ENCODE measurements at regions not wholly inside any gene's neighbourhood (a gene's known extent, or its start where the extent isn't known, plus 50 kb on each side); places are given as distances from the start of the nearest gene placed in this dataset.

- POLR2A ChIA-PET (ENCODE audit: low non-redundant PET): interaction anchor here (0.5 kb wide), 1 partner anchor 1626 kb away, joined by 9 read pairs; no protein-coding TSS in a partner anchor
- no peak for TF ChIP-seq CTCF (conservative IDR thresholded peaks at IDR 0.05; ENCODE audit: low read depth)
- no peak for DNase-seq (ENCODE audit: low spot score)
- CTCF ChIA-PET: no interaction called here
- no peak overlapping the region for H3K27ac ChIP-seq
These were observed 213.7 kb upstream of the DCN start for GRCh38 chr12:91396293-91396692.

GRCh38 chr12:91395628-91396135, 213.1 kb upstream of the DCN start:
- TF ChIP-seq CTCF (conservative IDR thresholded peaks at IDR 0.05; ENCODE audit: low read depth): no peak
- POLR2A ChIA-PET (ENCODE audit: low non-redundant PET): no interaction called here
- no peak for DNase-seq (ENCODE audit: low spot score)
- CTCF ChIA-PET: no interaction called here
- no peak overlapping the region for H3K27ac ChIP-seq

GRCh38 chr12:91394903-91395302, 212.3 kb upstream of the DCN start:
- DNase-seq (ENCODE audit: low spot score): no peak
- no peak overlapping the region for H3K27ac ChIP-seq
- POLR2A ChIA-PET (ENCODE audit: low non-redundant PET): no interaction called here
- TF ChIP-seq CTCF (conservative IDR thresholded peaks at IDR 0.05; ENCODE audit: low read depth): no peak
- CTCF ChIA-PET: interaction anchor here (0.7 kb wide), 1 partner anchor 647 kb away, joined by 3 read pairs; no protein-coding TSS in a partner anchor

- H3K27ac ChIP-seq: no peak overlapping the region
- DNase-seq (ENCODE audit: low spot score): no peak
- ChIA-PET POLR2A (ENCODE audit: low non-redundant PET) (no interaction called here), CTCF (interaction anchor here (0.5 kb wide), 1 partner anchor 1178 kb away, joined by 3 read pairs; no protein-coding TSS in a partner anchor)
- TF ChIP-seq CTCF (conservative IDR thresholded peaks at IDR 0.05; ENCODE audit: low read depth): no peak
These were observed 206.0 kb upstream of the DCN start for GRCh38 chr12:91388573-91388972.

GRCh38 chr12:91387461-91388134, 205.0 kb upstream of the DCN start:
- POLR2A ChIA-PET (ENCODE audit: low non-redundant PET): no interaction called here
- CTCF ChIA-PET: interaction anchor here (0.6 kb wide), 1 partner anchor 930 kb away, joined by 3 read pairs; no protein-coding TSS in a partner anchor

GRCh38 chr12:91384806-91385205, 202.2 kb upstream of the DCN start:
- H3K27ac ChIP-seq: no peak overlapping the region
- ChIA-PET POLR2A (ENCODE audit: low non-redundant PET) (no interaction called here), CTCF (interaction anchor here (0.6 kb wide), 1 partner anchor 1213 kb away, joined by 3 read pairs; no protein-coding TSS in a partner anchor)
- no peak for DNase-seq (ENCODE audit: low spot score)
- no peak for TF ChIP-seq CTCF (conservative IDR thresholded peaks at IDR 0.05; ENCODE audit: low read depth)

More at GRCh38 chr12:91387461-91388134, 205.0 kb upstream of the DCN start:
- TF ChIP-seq CTCF (conservative IDR thresholded peaks at IDR 0.05; ENCODE audit: low read depth): no peak
- no peak overlapping the region for H3K27ac ChIP-seq
- no peak for DNase-seq (ENCODE audit: low spot score)

All from RWPE1 (cell line).